ENCODE measurements at regions not wholly inside any gene's neighbourhood (a gene's known extent, or its start where the extent isn't known, plus 50 kb on each side); places are given as distances from the start of the nearest gene placed in this dataset.

GRCh38 chr11:25214535-25215176 is 717.8 kb downstream of the LUZP2 start:
- Histone ChIP-seq H3K27me3 (ENCODE audit: insufficient read depth, low read length) (no peaks in the 10 kb centered on the region), H2AFZ (ENCODE audit: low read depth, low read length, poor library complexity, severe bottlenecking) (no peak overlapping the region), H3K9ac (ENCODE audit: low read length) (no peak overlapping the region), H3K9me2 (ENCODE audit: insufficient read depth) (no peaks in the 10 kb centered on the region), H3K4me2 (ENCODE audit: low read length) (no peak overlapping the region), H3K36me3 (ENCODE audit: control insufficient read depth in 1 of 2, insufficient read depth in 2 of 2, low read length in 2 of 2) (no peaks in the 10 kb centered on the region), H4K20me1 (ENCODE audit: insufficient read depth) (no peaks in the 10 kb centered on the region), H3K4me3 (replicated peaks in 1 of 2; ENCODE audit: low read depth in 1 of 2, low read length in 2 of 2) (no peak overlapping the region), H3K79me2 (ENCODE audit: insufficient read depth, low read length) (no peaks in the 10 kb centered on the region), H3K9me3 (ENCODE audit: control insufficient read depth in 1 of 2, insufficient read depth in 1 of 2, low read depth in 1 of 2, low read length in 2 of 2) (peaks cover 6 to 27% of the 10 kb centered on the region in 2 experiments; a peak in 2 of 4 replicates), H3K27ac (ENCODE audit: low read depth, low read length) (no peak overlapping the region), H3K4me1 (ENCODE audit: control insufficient read depth in 1 of 2, insufficient read depth in 2 of 2, low read length in 2 of 2) (no peaks in the 10 kb centered on the region)
- no peak for TF ChIP-seq SRF (IDR thresholded peaks at IDR 0.05; ENCODE audit: low read depth)
- no peak for TF ChIP-seq MAX (IDR thresholded peaks at IDR 0.05)
- no peak for TF ChIP-seq CEBPB (IDR thresholded peaks at IDR 0.05; ENCODE audit: low read depth)
- no peak for TF ChIP-seq TCF7L2 (IDR thresholded peaks at IDR 0.05; ENCODE audit: borderline replicate concordance, extremely low read depth, insufficient read depth, insufficient read length)
- TF ChIP-seq POLR2AphosphoS5 (IDR thresholded peaks at IDR 0.05; ENCODE audit: low read depth, low read length): no peak
- no peak for TF ChIP-seq ZFX (IDR thresholded peaks at IDR 0.05)
- no peak for TF ChIP-seq SIN3A (IDR thresholded peaks at IDR 0.05; ENCODE audit: low read depth)
- TF ChIP-seq REST (IDR thresholded peaks at IDR 0.05; ENCODE audit: low read depth): no peak
- no peak for TF ChIP-seq SP1 (IDR thresholded peaks at IDR 0.05; ENCODE audit: low read depth)
- TF ChIP-seq RAD21 (IDR thresholded peaks at IDR 0.05; ENCODE audit: low read depth): no peak
- no TSS peak for BruUV-seq (replicated peaks)
- DNase-seq (ENCODE audit: low read depth, low spot score) (no peak), ATAC-seq (no peak)
- ChIA-PET POLR2A (no interaction called here), RAD21 (ENCODE audit: low non-redundant PET in 1 of 2, low total read pairs in 2 of 2, uncharacterized antibody in 2 of 2, unreplicated experiment in 2 of 2) (no interaction called here), CTCF (no interaction called here)
- intact Hi-C loops (cut with micrococcal nuclease): no loop called here

Data from HCT116 (cell line).